Cardiac fibroblast (primary cell): ENCODE measurements at regions not wholly inside any gene's neighbourhood (a gene's known extent, or its start where the extent isn't known, plus 50 kb on each side); places are given as distances from the start of the nearest gene placed in this dataset.

ENCODE experiments used
- DNase-seq, 2 donors: peaks; one replicate each; pipeline versions ENCODE4 v3.0.0 to v3.0.0-alpha.2; 2010; ENCODE audit warnings: low read depth in 2 of 2
- H3K4me3 ChIP-seq, 2 donors: replicated peaks in 1 of 2; 1 replicate in 1 of 2; 2 replicates in 1 of 2; pipeline ENCODE4 v1.5.1; 2011; ENCODE audit warnings: low read depth in 2 of 2, low read length in 2 of 2, mild to moderate bottlenecking in 2 of 2, moderate library complexity in 1 of 2
- TF ChIP-seq, protein P1 (sequence below): IDR thresholded peaks from one replicate; pipeline ENCODE4 v1.5.1; 2011; ENCODE audit warnings: low read depth, mild to moderate bottlenecking, low read length, inconsistent platforms

DNA sequence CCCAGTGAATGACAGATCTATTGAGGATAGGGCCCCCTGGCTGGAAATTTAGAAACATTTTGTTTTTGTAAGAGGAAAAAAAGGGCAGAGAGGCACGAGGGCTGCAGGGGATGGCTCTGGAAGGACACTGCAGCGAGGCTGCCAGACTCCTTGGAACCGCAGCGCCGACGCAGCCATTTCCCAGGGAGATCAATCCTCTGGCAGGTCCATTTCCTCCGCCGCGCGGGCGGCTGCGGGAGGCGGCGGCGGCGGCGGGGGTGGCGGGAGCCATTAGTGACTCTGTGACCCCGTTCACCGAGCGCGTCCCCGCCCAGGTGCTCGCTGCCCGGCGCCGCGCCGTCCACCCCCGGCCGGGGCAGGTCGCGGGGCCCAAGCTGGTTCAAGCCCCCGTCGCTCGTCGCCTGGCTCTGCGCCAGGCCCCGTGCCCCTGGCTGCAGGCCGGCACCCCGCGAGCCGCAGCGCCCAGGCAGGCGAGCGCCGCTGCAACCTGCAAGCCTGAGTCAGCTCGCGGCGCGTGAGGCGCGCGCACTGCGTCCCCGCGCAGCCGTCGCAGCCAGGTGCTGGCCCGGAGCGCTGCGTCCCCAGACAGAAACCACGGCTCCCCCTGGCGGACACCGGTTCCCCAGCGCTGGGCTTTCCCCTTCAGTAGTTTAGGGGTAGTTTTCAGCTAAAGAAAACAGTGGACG lies 192.6 kb downstream of the KATNAL1 start:
- TF ChIP-seq, protein P1, sequence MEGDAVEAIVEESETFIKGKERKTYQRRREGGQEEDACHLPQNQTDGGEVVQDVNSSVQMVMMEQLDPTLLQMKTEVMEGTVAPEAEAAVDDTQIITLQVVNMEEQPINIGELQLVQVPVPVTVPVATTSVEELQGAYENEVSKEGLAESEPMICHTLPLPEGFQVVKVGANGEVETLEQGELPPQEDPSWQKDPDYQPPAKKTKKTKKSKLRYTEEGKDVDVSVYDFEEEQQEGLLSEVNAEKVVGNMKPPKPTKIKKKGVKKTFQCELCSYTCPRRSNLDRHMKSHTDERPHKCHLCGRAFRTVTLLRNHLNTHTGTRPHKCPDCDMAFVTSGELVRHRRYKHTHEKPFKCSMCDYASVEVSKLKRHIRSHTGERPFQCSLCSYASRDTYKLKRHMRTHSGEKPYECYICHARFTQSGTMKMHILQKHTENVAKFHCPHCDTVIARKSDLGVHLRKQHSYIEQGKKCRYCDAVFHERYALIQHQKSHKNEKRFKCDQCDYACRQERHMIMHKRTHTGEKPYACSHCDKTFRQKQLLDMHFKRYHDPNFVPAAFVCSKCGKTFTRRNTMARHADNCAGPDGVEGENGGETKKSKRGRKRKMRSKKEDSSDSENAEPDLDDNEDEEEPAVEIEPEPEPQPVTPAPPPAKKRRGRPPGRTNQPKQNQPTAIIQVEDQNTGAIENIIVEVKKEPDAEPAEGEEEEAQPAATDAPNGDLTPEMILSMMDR: peak; percentile 78
- peak; percentile 78 to 79 for DNase-seq
- peak overlapping the region; percentile 35 to 51 for H3K4me3 ChIP-seq

DNA sequence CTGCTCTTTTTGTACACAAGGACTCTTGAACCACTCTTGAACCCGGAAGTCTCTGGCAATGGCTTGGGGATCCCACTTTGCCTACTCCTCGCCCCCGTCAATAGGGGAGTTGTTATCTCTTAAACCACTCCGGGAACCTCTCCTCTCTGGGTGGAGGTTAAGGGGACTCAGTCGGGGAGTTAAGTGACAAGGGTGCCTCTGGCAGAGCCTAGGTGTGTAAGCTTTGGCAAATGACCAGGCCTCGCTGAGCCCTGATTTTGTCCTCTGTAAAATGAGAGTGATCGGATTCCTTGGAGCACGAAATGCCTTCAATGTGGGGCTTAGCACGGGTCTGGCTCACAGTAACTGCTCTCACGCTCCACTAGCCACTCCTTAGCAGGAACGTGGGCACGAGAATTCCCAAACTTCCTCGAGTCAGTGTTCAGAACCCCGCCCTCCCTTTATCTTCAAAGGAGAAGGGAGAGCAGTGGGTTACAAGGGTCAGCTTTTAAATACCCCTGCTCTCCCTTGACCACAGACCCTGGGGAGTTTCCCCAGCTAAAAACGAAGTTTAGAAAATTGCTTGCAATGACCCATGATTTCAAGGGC lies 193.3 kb downstream of the KATNAL1 start:
- DNase-seq: no peak
- H3K4me3 ChIP-seq: no peak overlapping the region
- TF ChIP-seq, protein P1: no peak

DNA sequence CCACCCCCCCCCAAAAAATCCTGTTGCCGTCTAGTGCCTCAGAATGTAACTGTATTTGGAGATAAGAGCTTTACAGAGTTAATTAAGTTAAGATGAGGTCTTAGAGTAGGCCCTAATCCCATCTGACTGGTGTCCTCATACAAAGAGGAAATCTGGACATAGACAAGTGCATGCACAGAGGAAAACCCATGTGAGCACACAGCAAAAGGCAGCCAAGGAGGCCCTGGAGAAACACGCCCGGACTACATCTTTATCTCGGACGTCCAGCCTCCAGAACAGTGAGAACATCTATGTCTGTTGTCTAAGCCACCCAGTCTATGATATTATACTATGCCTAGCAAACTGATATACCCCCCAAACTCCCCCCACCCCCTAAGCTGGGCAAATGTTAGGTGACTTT lies 193.8 kb downstream of the KATNAL1 start:
- no peak for DNase-seq
- H3K4me3 ChIP-seq: no peak overlapping the region
- TF ChIP-seq, protein P1: no peak

DNA sequence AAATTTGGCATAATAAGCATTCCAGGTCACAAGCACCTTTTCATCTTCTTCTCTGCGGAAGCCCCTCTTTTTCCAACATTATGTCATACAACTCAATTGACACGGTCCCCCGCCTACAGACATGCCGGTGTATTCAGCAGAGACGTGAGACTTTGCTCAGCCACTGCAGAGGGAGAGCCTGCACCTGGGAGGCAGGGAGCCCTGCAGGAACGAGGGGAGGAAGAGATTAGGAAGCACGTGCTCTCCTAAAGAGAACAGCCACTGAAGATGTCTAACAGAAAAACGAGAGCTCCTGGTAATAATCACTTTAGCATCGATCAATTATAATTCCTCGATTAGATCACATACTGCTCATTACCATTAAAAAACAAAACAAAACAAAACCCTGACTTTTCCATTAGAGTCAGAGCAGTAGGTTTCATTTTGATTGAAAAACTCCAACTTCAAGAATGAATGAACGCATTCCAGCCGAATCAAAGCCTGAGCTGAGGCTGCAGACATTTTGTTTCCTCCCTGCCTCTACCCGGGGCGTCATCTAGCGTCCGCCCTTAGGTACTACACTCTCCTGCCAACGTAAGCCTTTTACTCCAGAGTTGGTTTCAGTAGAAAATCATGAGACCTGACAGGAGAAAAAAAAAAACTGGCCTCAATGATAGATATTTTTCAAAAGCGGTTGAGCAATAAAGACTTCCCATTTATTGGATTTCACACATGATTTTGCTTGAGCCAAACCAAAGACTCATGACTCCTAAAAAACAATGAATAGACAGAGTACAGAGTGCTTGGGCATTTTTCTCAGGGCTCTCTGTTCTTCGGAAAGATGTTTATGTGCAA lies 194.5 kb downstream of the KATNAL1 start:
- peak; percentile 88 to 95 for DNase-seq
- TF ChIP-seq, protein P1: peak; percentile 100
- peak overlapping the region in 1 of 2 donors; percentile 7 for H3K4me3 ChIP-seq

DNA sequence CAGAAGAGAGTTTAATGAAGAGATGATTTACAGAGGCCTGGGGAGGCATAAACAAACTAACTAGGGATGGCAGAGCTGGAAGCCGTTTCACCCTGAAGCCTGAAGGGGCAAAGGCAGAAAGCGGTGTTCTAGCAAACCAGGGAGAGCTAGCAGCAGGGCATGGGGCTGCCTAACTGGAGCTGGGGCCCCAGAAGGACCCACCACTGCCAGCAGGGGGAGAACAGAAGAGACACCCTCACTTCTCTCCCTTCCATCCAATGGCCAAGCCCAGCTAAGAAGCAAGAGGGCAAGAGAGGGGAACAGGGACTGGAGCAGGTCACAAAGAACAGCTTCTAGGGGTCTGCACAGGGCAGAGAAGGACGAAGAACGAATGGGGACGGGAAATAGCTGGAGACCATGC lies 195.5 kb downstream of the KATNAL1 start:
- H3K4me3 ChIP-seq: no peak overlapping the region
- TF ChIP-seq, protein P1: peak; percentile 37
- DNase-seq: no peak

DNA sequence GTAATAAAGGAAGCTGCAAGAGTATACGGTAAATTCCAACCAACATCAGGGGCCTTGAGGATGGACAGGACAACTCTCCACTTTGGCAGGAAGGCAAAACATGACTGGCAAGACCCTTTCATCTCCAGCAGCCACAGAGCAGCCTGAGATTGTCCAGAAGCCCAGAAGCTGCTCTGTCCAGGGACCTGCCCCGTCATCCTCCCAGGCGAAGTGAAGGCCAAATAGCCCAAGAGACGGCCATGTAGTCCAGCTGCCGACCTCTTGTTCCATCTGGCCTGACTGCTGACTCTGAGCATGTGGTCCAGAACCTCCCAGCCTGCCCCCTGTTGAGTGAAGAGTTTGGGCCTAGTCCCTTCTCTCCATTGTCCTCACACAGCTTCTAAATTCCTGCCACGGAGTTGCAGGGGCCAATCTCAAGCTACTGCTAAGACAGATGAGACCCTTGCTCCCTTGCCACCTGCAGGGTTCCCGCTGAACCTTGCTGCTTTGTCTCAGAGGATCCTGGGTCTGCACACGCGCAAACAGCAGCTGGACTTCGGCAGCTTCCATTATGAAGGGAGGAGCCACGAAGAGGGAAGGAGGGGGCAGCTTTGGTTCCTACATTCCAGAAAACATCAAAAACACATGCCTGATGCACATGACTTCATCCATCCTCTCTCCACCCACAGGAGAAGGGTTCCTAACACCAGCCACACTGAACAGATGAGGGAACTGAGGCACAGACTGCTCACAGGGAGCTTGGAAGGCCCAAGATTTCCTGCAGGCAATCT lies 196.9 kb downstream of the KATNAL1 start:
- DNase-seq: no peak
- no peak overlapping the region for H3K4me3 ChIP-seq
- TF ChIP-seq, protein P1: no peak
